ENCODE measurements at regions not wholly inside any gene's neighbourhood (a gene's known extent, or its start where the extent isn't known, plus 50 kb on each side); places are given as distances from the start of the nearest gene placed in this dataset.

GRCh38 chr14:66114071-66114470, 372.1 kb upstream of the CCDC196 start:
- no peak for TF ChIP-seq CTCF (IDR thresholded peaks at IDR 0.05)
- DNase-seq (ENCODE audit: low spot score) (no peak), ATAC-seq (ENCODE audit: low FRiP score) (no peak)

- no peak for ATAC-seq (ENCODE audit: low FRiP score)
- no peak for TF ChIP-seq CTCF (IDR thresholded peaks at IDR 0.05)
- no peak for DNase-seq (ENCODE audit: low spot score)
These were observed 370.2 kb upstream of the CCDC196 start for GRCh38 chr14:66115740-66116502.

- ATAC-seq (ENCODE audit: low FRiP score), result no peak
- no peak for TF ChIP-seq CTCF (IDR thresholded peaks at IDR 0.05)
- no peak for DNase-seq (ENCODE audit: low spot score)
These were observed 369.4 kb upstream of the CCDC196 start for GRCh38 chr14:66116732-66117131.

- TF ChIP-seq CTCF (IDR thresholded peaks at IDR 0.05), result no peak
- peak; percentile 59 for ATAC-seq (ENCODE audit: low FRiP score)
These were observed 368.6 kb upstream of the CCDC196 start for GRCh38 chr14:66117600-66117999.

GRCh38 chr14:66119606-66120231, 366.5 kb upstream of the CCDC196 start:
- ATAC-seq (ENCODE audit: low FRiP score), result no peak
- TF ChIP-seq CTCF (IDR thresholded peaks at IDR 0.05), result no peak
- DNase-seq (ENCODE audit: low spot score), result no peak

More at GRCh38 chr14:66117600-66117999, 368.6 kb upstream of the CCDC196 start:
- DNase-seq (ENCODE audit: low spot score), result no peak

- DNase-seq (ENCODE audit: low spot score) (no peak), ATAC-seq (ENCODE audit: low FRiP score) (no peak)
- TF ChIP-seq CTCF (IDR thresholded peaks at IDR 0.05), result no peak
These were observed 365.8 kb upstream of the CCDC196 start for GRCh38 chr14:66120402-66120801.

GRCh38 chr14:66121859-66122258, 364.3 kb upstream of the CCDC196 start:
- TF ChIP-seq CTCF (IDR thresholded peaks at IDR 0.05), result no peak
- DNase-seq (ENCODE audit: low spot score) (no peak), ATAC-seq (ENCODE audit: low FRiP score) (no peak)

All from omental fat pad (tissue), 3 donors.